CD14-positive monocyte (primary cell): ENCODE measurements at regions not wholly inside any gene's neighbourhood (a gene's known extent, or its start where the extent isn't known, plus 50 kb on each side); places are given as distances from the start of the nearest gene placed in this dataset.

ENCODE experiments used
- DNase-seq, 3 donors: peaks; one replicate each; pipeline ENCODE4 v3.0.0-alpha.2; 2011 to 2022
- H2AFZ ChIP-seq: 2 replicates; pipeline ENCODE4 v1.6.0; 2012; ENCODE audit warnings: mild to moderate bottlenecking, low read depth, low read length, inconsistent platforms; ENCODE audit not compliant: insufficient read depth, poor library complexity, severe bottlenecking
- H3K27ac ChIP-seq, 2 donors: 1 replicate in 1 of 2; 2 replicates in 1 of 2; pipeline ENCODE4 v1.5.1; 2012 to 2013; ENCODE audit warnings: low read length in 2 of 2, control low read depth in 1 of 2, inconsistent platforms in 1 of 2, low read depth in 1 of 2, mild to moderate bottlenecking in 1 of 2
- H3K27me3 ChIP-seq, 2 donors: one replicate each; pipeline versions ENCODE4 v1.6.0 to v1.6.1; 2011 to 2013; ENCODE audit warnings: low read length in 2 of 2; ENCODE audit not compliant: control insufficient read depth in 2 of 2, insufficient read depth in 2 of 2
- H3K36me3 ChIP-seq, 2 donors: replicated peaks in 1 of 2; 1 replicate in 1 of 2; 2 replicates in 1 of 2; pipeline versions ENCODE4 v1.5.1 to v1.6.1; 2012 to 2013; ENCODE audit warnings: low read length in 2 of 2, control low read depth in 1 of 2, inconsistent platforms in 1 of 2, mild to moderate bottlenecking in 1 of 2; ENCODE audit not compliant: insufficient read depth in 2 of 2, control insufficient read depth in 1 of 2
- H3K4me1 ChIP-seq, 2 donors: 1 replicate in 1 of 2; 2 replicates in 1 of 2; pipeline versions ENCODE4 v1.5.1 to v1.6.1; 2012 to 2013; ENCODE audit warnings: low read length in 2 of 2, control low read depth in 1 of 2, inconsistent platforms in 1 of 2, mild to moderate bottlenecking in 1 of 2, moderate library complexity in 1 of 2; ENCODE audit not compliant: insufficient read depth in 2 of 2, control insufficient read depth in 1 of 2
- H3K4me2 ChIP-seq: replicated peaks from 2 replicates; pipeline ENCODE3; 2012; ENCODE audit warnings: low read length, moderate library complexity, mild to moderate bottlenecking; ENCODE audit not compliant: poor library complexity, severe bottlenecking; ENCODE audit errors: extremely low read depth
- H3K4me3 ChIP-seq, 3 experiments: fragments of 200-600 bp in 1 of 3; sonication (generic) in 1 of 3; replicated peaks in 1 of 3; 1 replicate in 2 of 3; 2 replicates in 1 of 3; pipeline ENCODE4 v1.5.1; 2011 to 2013; ENCODE audit warnings: low read length in 3 of 3, mild to moderate bottlenecking in 3 of 3, control low read depth in 2 of 3, low read depth in 2 of 3, inconsistent platforms in 1 of 3, moderate library complexity in 1 of 3
- H3K79me2 ChIP-seq: 2 replicates; pipeline ENCODE4 v1.6.0; 2012; ENCODE audit warnings: mild to moderate bottlenecking, control low read depth, inconsistent platforms, low read length, moderate library complexity; ENCODE audit not compliant: insufficient read depth
- H3K9ac ChIP-seq: 2 replicates; pipeline ENCODE4 v1.6.0; 2017; ENCODE audit warnings: low read length, mild to moderate bottlenecking; ENCODE audit not compliant: insufficient read depth, poor library complexity, severe bottlenecking
- H3K9me3 ChIP-seq, 2 donors: replicated peaks in 1 of 2; 1 replicate in 1 of 2; 2 replicates in 1 of 2; pipeline versions ENCODE4 v1.5.1 to v1.6.1; 2012 to 2013; ENCODE audit warnings: low read length in 2 of 2, control low read depth in 1 of 2; ENCODE audit not compliant: control insufficient read depth in 1 of 2, insufficient read depth in 1 of 2
- H4K20me1 ChIP-seq: 2 replicates; pipeline ENCODE4 v1.6.0; 2012; ENCODE audit warnings: mild to moderate bottlenecking, low read length, control low read depth, moderate library complexity; ENCODE audit not compliant: insufficient read depth
- H3K27ac Mint-ChIP-seq, 7 donors: one replicate each; pipeline ENCODE4 v1.8.0; 2020; ENCODE audit warnings: mild to moderate bottlenecking in 7 of 7, mixed read lengths in 7 of 7, moderate library complexity in 6 of 7, inconsistent platforms in 2 of 7
- H3K27me3 Mint-ChIP-seq, 3 donors: one replicate each; pipeline ENCODE4 v1.8.0; 2021 to 2022; ENCODE audit warnings: low read depth in 3 of 3, mild to moderate bottlenecking in 3 of 3, mixed read lengths in 3 of 3, moderate library complexity in 3 of 3, inconsistent platforms in 1 of 3
- H3K36me3 Mint-ChIP-seq, 2 donors: one replicate each; pipeline ENCODE4 v1.8.0; 2020; ENCODE audit warnings: mixed read lengths in 2 of 2, inconsistent platforms in 1 of 2, mild to moderate bottlenecking in 1 of 2
- H3K4me1 Mint-ChIP-seq: one replicate; pipeline ENCODE4 v1.8.0; 2020; ENCODE audit warnings: mild to moderate bottlenecking, mixed read lengths
- H3K4me3 Mint-ChIP-seq, 2 donors: one replicate each; pipeline ENCODE4 v1.8.0; 2020; ENCODE audit warnings: mild to moderate bottlenecking in 2 of 2, mixed read lengths in 2 of 2, moderate library complexity in 1 of 2
- H3K9me3 Mint-ChIP-seq, 7 donors: one replicate each; pipeline ENCODE4 v1.8.0; 2020 to 2022; ENCODE audit warnings: mixed read lengths in 7 of 7, mild to moderate bottlenecking in 6 of 7, moderate library complexity in 6 of 7, inconsistent platforms in 2 of 7
- WGBS: methylation state at CpG from one replicate; pipeline ENCODE4 v1.1.5; 2013; ENCODE audit warnings: missing lambda C conversion rate; ENCODE audit not compliant: insufficient coverage; 5-methylcytosine and 5-hydroxymethylcytosine counted together
- intact Hi-C, 2 donors: fragments of 100-400 bp; cut with micrococcal nuclease; formaldehyde crosslinking; loops; one replicate each; pipeline versions ENCODE4 v1.15.0 to v1.15.1; 2023
- TF ChIP-seq, protein P1 (sequence below): fragments of 200-600 bp; IDR thresholded peaks from one replicate; pipeline ENCODE4 v1.8.0; 2022; ENCODE audit warnings: antibody characterized with exemption, mild to moderate bottlenecking

DNA sequence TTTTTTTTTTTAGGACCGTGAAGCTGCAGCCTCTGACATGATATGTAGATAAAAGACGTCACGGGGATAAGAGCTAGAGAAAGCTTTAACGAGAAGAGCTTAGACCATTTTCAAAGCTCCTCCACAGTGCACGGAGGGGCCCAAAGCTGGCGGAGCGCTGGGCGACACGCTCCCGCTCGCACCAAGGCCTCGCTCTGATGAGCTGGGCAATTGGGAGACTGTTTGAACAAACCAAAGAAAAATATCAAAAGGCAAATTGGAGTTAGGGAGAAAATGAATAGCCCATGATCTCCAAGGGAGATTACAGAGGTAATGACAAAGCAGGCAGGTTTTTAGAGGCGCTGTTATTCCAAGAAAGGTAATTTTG is 179.4 kb downstream of the SREK1 start:
- intact Hi-C loops: no loop called here
- DNase-seq: no peak
- H3K27ac Mint-ChIP-seq: no peak overlapping the region
- Histone ChIP-seq H4K20me1 (no peaks in the 10 kb centered on the region), H3K79me2 (no peaks in the 10 kb centered on the region), H3K4me1 (no peaks in the 10 kb centered on the region), H3K36me3 (no peaks in the 10 kb centered on the region), H3K27ac (no peak overlapping the region), H3K9me3 (no peaks in the 10 kb centered on the region), H3K4me3 (no peak overlapping the region), H3K27me3 (peaks cover 0 to 2% of the 10 kb centered on the region in 2 donors), H3K4me2 (no peak overlapping the region), H2AFZ (no peak overlapping the region), H3K9ac (no peak overlapping the region)
- H3K4me3 Mint-ChIP-seq: no peak overlapping the region
- 95% methylated on average over 7 of the region's 13 CpGs for WGBS
- TF ChIP-seq, protein P1, sequence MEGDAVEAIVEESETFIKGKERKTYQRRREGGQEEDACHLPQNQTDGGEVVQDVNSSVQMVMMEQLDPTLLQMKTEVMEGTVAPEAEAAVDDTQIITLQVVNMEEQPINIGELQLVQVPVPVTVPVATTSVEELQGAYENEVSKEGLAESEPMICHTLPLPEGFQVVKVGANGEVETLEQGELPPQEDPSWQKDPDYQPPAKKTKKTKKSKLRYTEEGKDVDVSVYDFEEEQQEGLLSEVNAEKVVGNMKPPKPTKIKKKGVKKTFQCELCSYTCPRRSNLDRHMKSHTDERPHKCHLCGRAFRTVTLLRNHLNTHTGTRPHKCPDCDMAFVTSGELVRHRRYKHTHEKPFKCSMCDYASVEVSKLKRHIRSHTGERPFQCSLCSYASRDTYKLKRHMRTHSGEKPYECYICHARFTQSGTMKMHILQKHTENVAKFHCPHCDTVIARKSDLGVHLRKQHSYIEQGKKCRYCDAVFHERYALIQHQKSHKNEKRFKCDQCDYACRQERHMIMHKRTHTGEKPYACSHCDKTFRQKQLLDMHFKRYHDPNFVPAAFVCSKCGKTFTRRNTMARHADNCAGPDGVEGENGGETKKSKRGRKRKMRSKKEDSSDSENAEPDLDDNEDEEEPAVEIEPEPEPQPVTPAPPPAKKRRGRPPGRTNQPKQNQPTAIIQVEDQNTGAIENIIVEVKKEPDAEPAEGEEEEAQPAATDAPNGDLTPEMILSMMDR: no peak
- no peaks in the 10 kb centered on the region for H3K36me3 Mint-ChIP-seq
- H3K9me3 Mint-ChIP-seq: peaks cover 0 to 5% (median 3%) of the 10 kb centered on the region in 7 donors
- H3K4me1 Mint-ChIP-seq: no peaks in the 10 kb centered on the region
- H3K27me3 Mint-ChIP-seq: peaks cover 7 to 12% (median 8%) of the 10 kb centered on the region in 3 donors

DNA sequence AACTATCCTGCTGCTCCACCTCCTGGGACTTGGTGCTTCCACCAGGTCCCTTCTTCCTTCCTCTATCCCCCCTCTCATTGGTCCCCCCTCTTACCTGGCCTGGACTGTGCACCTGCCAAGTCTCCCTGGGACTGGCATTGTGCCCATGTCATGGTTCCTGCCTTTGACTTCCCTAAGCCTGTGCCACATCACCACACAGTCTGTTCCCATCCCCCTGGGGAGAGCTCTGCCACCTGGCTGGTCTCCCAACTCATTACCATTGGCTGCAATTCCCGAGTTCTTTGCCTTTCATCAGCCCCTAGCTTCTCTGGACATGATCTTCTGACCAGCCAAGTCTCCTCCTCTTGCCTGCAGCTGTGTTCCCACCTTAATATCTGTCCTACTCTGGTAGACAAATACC is 180.3 kb downstream of the SREK1 start:
- TF ChIP-seq, protein P1: no peak
- H3K36me3 ChIP-seq: no peaks in the 10 kb centered on the region
- intact Hi-C loops: no loop called here
- H3K27ac ChIP-seq: no peak overlapping the region
- no peaks in the 10 kb centered on the region for H4K20me1 ChIP-seq
- no peak overlapping the region for H3K4me2 ChIP-seq
- H3K4me3 ChIP-seq: no peak overlapping the region
- peaks cover 0 to 2% of the 10 kb centered on the region in 2 donors for H3K27me3 ChIP-seq
- peaks cover 0 to 5% (median 3%) of the 10 kb centered on the region in 7 donors for H3K9me3 Mint-ChIP-seq
- 57% methylated on average over 1 of the region's 1 CpG for WGBS
- H3K27me3 Mint-ChIP-seq: peaks cover 6 to 12% (median 6%) of the 10 kb centered on the region in 3 donors
- no peak for DNase-seq
- H3K36me3 Mint-ChIP-seq: no peaks in the 10 kb centered on the region
- no peaks in the 10 kb centered on the region for H3K79me2 ChIP-seq
- no peak overlapping the region for H3K9ac ChIP-seq
- H2AFZ ChIP-seq: no peak overlapping the region
- H3K9me3 ChIP-seq: no peaks in the 10 kb centered on the region
- no peaks in the 10 kb centered on the region for H3K4me1 ChIP-seq
- no peak overlapping the region for H3K4me3 Mint-ChIP-seq
- H3K4me1 Mint-ChIP-seq: no peaks in the 10 kb centered on the region
- H3K27ac Mint-ChIP-seq: no peak overlapping the region
